ENCODE measurements at regions not wholly inside any gene's neighbourhood (a gene's known extent, or its start where the extent isn't known, plus 50 kb on each side); places are given as distances from the start of the nearest gene placed in this dataset.

DNA sequence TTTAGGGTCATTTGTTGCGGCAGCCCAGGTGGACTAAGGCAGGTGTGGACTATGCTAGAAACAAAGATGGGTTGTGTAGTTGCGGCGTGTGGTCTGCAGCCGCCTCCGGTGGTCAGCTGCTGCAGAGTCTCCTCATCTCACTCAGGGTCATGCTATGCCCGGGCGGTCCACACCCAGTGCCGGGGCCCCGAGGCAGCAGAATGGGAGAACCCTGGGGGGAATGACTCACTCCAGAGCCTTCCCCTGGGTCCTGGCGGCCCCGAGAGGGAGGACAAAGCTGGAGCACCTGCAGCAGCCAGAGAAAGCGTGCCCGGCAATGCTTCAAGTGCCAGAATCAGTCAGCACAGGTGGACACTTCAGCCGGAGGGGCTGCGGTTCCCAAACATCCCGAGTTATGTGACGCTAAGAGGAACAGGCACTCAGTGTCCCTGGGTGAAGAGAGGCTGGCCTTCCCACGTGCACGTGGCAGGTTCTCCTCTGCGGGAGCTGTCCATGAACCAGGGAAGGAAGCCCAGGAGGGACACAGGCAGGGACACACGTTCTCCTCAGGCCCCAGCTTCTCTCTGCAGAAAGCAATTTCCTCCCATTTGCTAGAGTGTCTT is 289.6 kb upstream of the B3GAT1 start:
- FAIRE-seq = no peak
- TF ChIP-seq CTCF (IDR thresholded peaks at IDR 0.05; ENCODE audit: insufficient read depth, low read length, severe bottlenecking) = no peak
- no peak for DNase-seq (ENCODE audit: low read depth)

DNA sequence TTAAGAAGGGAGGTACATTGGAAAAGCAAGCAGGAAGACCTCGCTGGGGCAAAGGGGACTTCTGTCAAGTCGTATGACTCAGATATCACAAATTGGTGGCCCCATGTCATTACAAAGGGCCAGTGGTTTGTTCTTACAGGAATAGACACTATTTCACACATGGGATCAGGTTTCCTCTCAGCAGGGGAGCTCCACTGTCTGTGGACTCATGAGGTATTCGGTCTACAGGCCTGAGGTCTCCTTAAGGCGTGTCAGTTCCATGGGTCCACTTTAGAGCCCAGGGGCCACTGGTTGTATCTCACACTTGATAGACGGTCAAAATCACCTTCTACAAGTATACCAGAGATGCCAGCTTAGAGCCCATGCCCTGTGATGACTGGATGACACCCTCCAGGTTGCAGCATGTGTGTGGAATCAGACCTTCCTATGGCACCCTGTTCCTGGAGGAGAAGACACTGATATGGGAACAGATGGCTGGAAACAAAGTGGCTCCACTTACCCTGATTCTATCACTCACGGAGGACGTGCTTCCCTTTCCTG is 288.1 kb upstream of the B3GAT1 start:
- no peak for FAIRE-seq
- H3K36me3 ChIP-seq (ENCODE audit: control insufficient read depth, insufficient read depth, low read length) = no peaks in the 10 kb centered on the region
- DNase-seq (ENCODE audit: low read depth) = no peak
- no peak overlapping the region for H3K4me3 ChIP-seq (ENCODE audit: low read depth, low read length)
- H3K27me3 ChIP-seq (ENCODE audit: control insufficient read depth, insufficient read depth, low read length) = no peaks in the 10 kb centered on the region
- TF ChIP-seq CTCF (IDR thresholded peaks at IDR 0.05; ENCODE audit: insufficient read depth, low read length, severe bottlenecking) = no peak

More for the DNA sequence above, 289.6 kb upstream of the B3GAT1 start:
- Histone ChIP-seq H3K4me3 (ENCODE audit: low read depth, low read length) (no peak overlapping the region), H3K27me3 (ENCODE audit: control insufficient read depth, insufficient read depth, low read length) (no peaks in the 10 kb centered on the region), H3K36me3 (ENCODE audit: control insufficient read depth, insufficient read depth, low read length) (no peaks in the 10 kb centered on the region)

- DNase-seq (ENCODE audit: low read depth) = no peak
- Histone ChIP-seq H3K27me3 (ENCODE audit: control insufficient read depth, insufficient read depth, low read length) (no peaks in the 10 kb centered on the region), H3K4me3 (ENCODE audit: low read depth, low read length) (no peak overlapping the region), H3K36me3 (ENCODE audit: control insufficient read depth, insufficient read depth, low read length) (no peaks in the 10 kb centered on the region)
- no peak for FAIRE-seq
- no peak for TF ChIP-seq CTCF (IDR thresholded peaks at IDR 0.05; ENCODE audit: insufficient read depth, low read length, severe bottlenecking)
These were observed 284.4 kb upstream of the B3GAT1 start for GRCh38 chr11:134696455-134696854.

DNA sequence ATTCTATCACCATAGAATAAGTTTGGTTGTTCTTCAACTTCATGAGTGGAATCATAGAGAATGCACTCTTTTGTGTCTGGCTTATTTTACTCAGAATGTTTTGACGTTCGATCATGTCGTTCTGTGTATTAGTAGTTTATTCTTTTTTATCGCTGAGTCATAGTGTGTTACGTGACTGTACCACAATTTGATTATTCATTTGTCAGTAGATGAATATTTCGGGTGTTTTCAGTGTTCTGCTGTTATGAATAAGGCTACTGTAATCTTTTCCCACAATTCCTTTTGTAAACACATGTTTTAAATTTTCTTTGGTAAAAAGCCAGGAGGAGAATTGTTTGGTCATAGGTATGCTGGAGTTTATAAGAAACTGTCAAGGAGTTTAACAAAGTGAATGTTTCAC is 279.9 kb upstream of the B3GAT1 start:
- no peak overlapping the region for H3K4me3 ChIP-seq (ENCODE audit: low read depth, low read length)
- no peaks in the 10 kb centered on the region for H3K36me3 ChIP-seq (ENCODE audit: control insufficient read depth, insufficient read depth, low read length)
- no peaks in the 10 kb centered on the region for H3K27me3 ChIP-seq (ENCODE audit: control insufficient read depth, insufficient read depth, low read length)
- peak; percentile 21 for DNase-seq (ENCODE audit: low read depth)
- TF ChIP-seq CTCF (IDR thresholded peaks at IDR 0.05; ENCODE audit: insufficient read depth, low read length, severe bottlenecking) = no peak
- FAIRE-seq = no peak

DNA sequence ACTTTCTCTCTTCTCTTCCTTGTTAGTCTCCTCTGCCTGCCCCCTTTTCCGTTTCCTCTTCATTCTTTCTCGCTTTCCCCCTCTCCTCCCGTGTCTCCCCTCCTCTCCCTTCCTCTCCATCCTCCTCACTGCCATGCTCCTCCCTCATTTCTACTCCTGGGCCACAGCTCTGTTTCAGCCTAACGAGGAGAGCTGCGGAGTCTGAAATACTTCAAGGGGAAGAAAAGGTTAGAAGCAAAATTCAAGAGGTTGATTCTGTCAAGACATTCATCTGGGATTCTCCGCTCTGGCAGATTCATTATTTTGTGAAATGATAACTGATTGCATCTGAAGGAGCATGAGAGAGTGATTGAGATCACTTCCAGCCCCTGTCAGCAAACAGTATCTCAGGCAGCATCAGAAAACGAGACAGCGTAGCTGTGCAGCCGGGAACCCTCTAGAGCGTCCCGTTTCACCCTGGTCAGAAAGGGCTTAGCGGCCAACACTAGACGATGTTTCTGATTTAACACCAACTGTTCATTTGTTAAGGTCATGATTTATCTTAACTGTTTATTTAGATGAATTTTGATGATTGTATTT is 279.3 kb upstream of the B3GAT1 start:
- Histone ChIP-seq H3K36me3 (ENCODE audit: control insufficient read depth, insufficient read depth, low read length) (no peaks in the 10 kb centered on the region), H3K27me3 (ENCODE audit: control insufficient read depth, insufficient read depth, low read length) (no peaks in the 10 kb centered on the region), H3K4me3 (ENCODE audit: low read depth, low read length) (no peak overlapping the region)
- DNase-seq (ENCODE audit: low read depth) (no peak), FAIRE-seq (no peak)
- TF ChIP-seq CTCF (IDR thresholded peaks at IDR 0.05; ENCODE audit: insufficient read depth, low read length, severe bottlenecking) = no peak

All from bronchial epithelial cell (primary cell).